K562 (cell line): ENCODE measurements at regions not wholly inside any gene's neighbourhood (a gene's known extent, or its start where the extent isn't known, plus 50 kb on each side); places are given as distances from the start of the nearest gene placed in this dataset.

Experiments used
- ATAC-seq: fragments of 200-7000 bp; cut with Tn5 transposase; 3 replicates; pipeline ENCODE4 v1.9.1; 2020; ENCODE audit warnings: moderate library complexity
- BruUV-seq: library from RNA; stranded (reverse); fragments of 400-500 nt; replicated peaks from 2 replicates; lab custom pipeline; 2021; lab: Mats Ljungman, UMichigan
- CTCF ChIA-PET: fragments of 300-600 bp; formaldehyde crosslinking; extraction: SDS; loops from one replicate; lab custom pipeline; 2021; ENCODE audit warnings: low intra/inter-chr PET ratio; lab: Yijun Ruan, JAX
- POLR2A ChIA-PET: fragments of 300-600, 350-650 bp; sonication (Branson Sonifier 250); formaldehyde crosslinking; extraction: SDS; loops from one replicate; lab custom pipeline; 2021; ENCODE audit warnings: antibody characterized with exemption, inconsistent platforms; lab: Yijun Ruan, JAX
- DNase-seq, 4 experiments: peaks; one replicate each; pipeline versions ENCODE4 v3.0.0 to v3.0.0-alpha.2; 2011 to 2018; ENCODE audit warnings: low spot score in 3 of 4, mixed read lengths in 3 of 4; ENCODE audit errors: extremely low read depth in 1 of 4
- FAIRE-seq: peaks from 2 replicates; lab custom pipeline; 2011; peaks lifted over from hg19 to GRCh38; lab: Jason Lieb, UNC
- H2AFZ ChIP-seq: 2 replicates; pipeline ENCODE4 v1.6.0; 2011; ENCODE audit warnings: low read depth, low read length, control low read depth, inconsistent platforms
- H3K27ac ChIP-seq: fragments of 200-600 bp; 3 replicates; pipeline ENCODE4 v1.8.0; 2011; ENCODE audit warnings: low read depth, mild to moderate bottlenecking, control low read depth, inconsistent platforms, low read length, moderate library complexity, mixed read lengths; ENCODE audit errors: extremely low read depth
- H3K27me3 ChIP-seq, 2 experiments: fragments of 300-600 bp in 1 of 2; 2 replicates in 1 of 2; 3 replicates in 1 of 2; pipeline versions ENCODE4 v1.6.0 to v1.8.0; 2011; ENCODE audit warnings: inconsistent platforms in 2 of 2, low read length in 2 of 2, mild to moderate bottlenecking in 1 of 2, mixed read lengths in 1 of 2, moderate library complexity in 1 of 2; ENCODE audit not compliant: control insufficient read depth in 2 of 2, insufficient read depth in 2 of 2
- H3K36me3 ChIP-seq: fragments of 300-600 bp; 3 replicates; pipeline ENCODE4 v1.8.0; 2011; ENCODE audit warnings: mild to moderate bottlenecking, low read length, inconsistent platforms; ENCODE audit not compliant: control insufficient read depth, insufficient read depth
- H3K4me1 ChIP-seq, 2 experiments: fragments of 200-600 bp in 1 of 2; replicated peaks in 1 of 2; 2 replicates in 1 of 2; 3 replicates in 1 of 2; pipeline versions ENCODE4 v1.5.1 to v1.8.0; 2011; ENCODE audit warnings: inconsistent platforms in 2 of 2, low read length in 2 of 2, mild to moderate bottlenecking in 1 of 2, mixed read lengths in 1 of 2, moderate library complexity in 1 of 2; ENCODE audit not compliant: control insufficient read depth in 2 of 2, insufficient read depth in 2 of 2
- H3K4me2 ChIP-seq: 2 replicates; pipeline ENCODE4 v1.6.1; 2011; ENCODE audit warnings: low read length, control low read depth, inconsistent platforms, mixed read lengths; ENCODE audit not compliant: insufficient read depth
- H3K4me3 ChIP-seq: fragments of 200-600 bp; sonication (generic), shearing (Covaris generic); 2 replicates; pipeline ENCODE4 v1.5.1; 2016; ENCODE audit warnings: control low read depth, inconsistent platforms
- H3K79me2 ChIP-seq: fragments of 200-600 bp; 3 replicates; pipeline ENCODE4 v1.8.0; 2011; ENCODE audit warnings: low read length, inconsistent platforms; ENCODE audit not compliant: control insufficient read depth, insufficient read depth
- H3K9ac ChIP-seq, 2 experiments: 2 replicates each; pipeline versions ENCODE4 v1.6.0 to v1.6.1; 2011; ENCODE audit warnings: low read depth in 2 of 2, low read length in 2 of 2, control low read depth in 1 of 2, inconsistent platforms in 1 of 2, mild to moderate bottlenecking in 1 of 2, mixed read lengths in 1 of 2; ENCODE audit not compliant: insufficient read depth in 1 of 2
- H3K9me1 ChIP-seq: one replicate; pipeline ENCODE4 v1.6.0; 2011; ENCODE audit warnings: inconsistent platforms, mild to moderate bottlenecking, low read length, moderate library complexity; ENCODE audit not compliant: control insufficient read depth, insufficient read depth
- H3K9me3 ChIP-seq: replicated peaks from 2 replicates; pipeline ENCODE4 v1.5.1; 2011; ENCODE audit warnings: low read depth, low read length, inconsistent platforms; ENCODE audit not compliant: control insufficient read depth, insufficient read depth
- H4K20me1 ChIP-seq: replicated peaks from 2 replicates; pipeline ENCODE4 v1.6.1; 2011; ENCODE audit warnings: low read length, inconsistent platforms, mixed read lengths; ENCODE audit not compliant: control insufficient read depth, insufficient read depth
- ATF1 ChIP-seq, 2 experiments: fragments of 450-650 bp in 1 of 2; IDR thresholded peaks; 2 replicates each; pipeline ENCODE4 v1.6.1; 2016; ENCODE audit warnings: missing compliant biosample characterization in 1 of 2, missing genetic modification characterization in 1 of 2
- ATF3 ChIP-seq, 2 experiments: fragments of 450-650 bp in 1 of 2; sonication (generic) in 1 of 2; formaldehyde crosslinking in 1 of 2; IDR thresholded peaks in 1 of 2; conservative IDR thresholded peaks in 1 of 2; 2 replicates each; pipeline versions ENCODE4 v1.6.1 to v1.8.1; 2016 to 2023; ENCODE audit warnings: mild to moderate bottlenecking in 2 of 2, moderate library complexity in 2 of 2, inconsistent platforms in 1 of 2, missing genetic modification reagents in 1 of 2
- ATF7 ChIP-seq: fragments of 450-650 bp; IDR thresholded peaks from 2 replicates; pipeline ENCODE4 v1.7.1; 2014; ENCODE audit warnings: mild to moderate bottlenecking, moderate library complexity
- MCM5 ChIP-seq: fragments of 450-650 bp; IDR thresholded peaks from 2 replicates; pipeline ENCODE4 v1.6.1; 2016; ENCODE audit warnings: low read depth
- NFIX ChIP-seq: fragments of 250-450 bp; sonication (Bioruptor Pico); IDR thresholded peaks from 2 replicates; pipeline ENCODE4 v1.4.0; 2020; ENCODE audit warnings: low read depth, mild to moderate bottlenecking, moderate library complexity
- NONO ChIP-seq, 2 experiments: fragments of 200-400 bp in 1 of 2; fragments of 450-650 bp in 1 of 2; formaldehyde crosslinking in 1 of 2; IDR thresholded peaks; 2 replicates each; pipeline ENCODE4 v1.6.1; 2017; ENCODE audit warnings: low read depth in 2 of 2, mild to moderate bottlenecking in 2 of 2, moderate library complexity in 2 of 2, low read length in 1 of 2
- RNF2 ChIP-seq: sonication (generic); IDR thresholded peaks from 2 replicates; pipeline ENCODE4 v1.6.1; 2016
- TARDBP ChIP-seq: fragments of 450-650 bp; IDR thresholded peaks from 2 replicates; pipeline ENCODE4 v1.6.1; 2016
- TFAM ChIP-seq: fragments of 250-450 bp; sonication (Bioruptor Pico); conservative IDR thresholded peaks from 2 replicates; pipeline ENCODE4 v1.5.0; 2021; ENCODE audit warnings: mild to moderate bottlenecking, moderate library complexity
- THAP7 ChIP-seq: fragments of 250-450 bp; sonication (Bioruptor Pico); IDR thresholded peaks from 2 replicates; pipeline ENCODE4 v1.5.0; 2021
- ZC3H11A ChIP-seq: IDR thresholded peaks from 2 replicates; pipeline ENCODE4 v1.6.1; 2012; ENCODE audit warnings: low read depth, low read length, improper control_type of control experiment
- ZFX ChIP-seq: sonication (generic); formaldehyde crosslinking; IDR thresholded peaks from 2 replicates; pipeline ENCODE4 v1.8.0; 2022; ENCODE audit warnings: mild to moderate bottlenecking, missing genetic modification reagents, moderate library complexity
- WGBS: fragments of 100-300 bp; shearing (Covaris generic); methylation state at CpG from one replicate; pipeline ENCODE4 v1.1.6; 2016; ENCODE audit warnings: low coverage, mixed read lengths; ENCODE audit not compliant: insufficient coverage; ENCODE audit errors: missing lambda C conversion rate; 5-methylcytosine and 5-hydroxymethylcytosine counted together
- in situ Hi-C: fragments of 300-500 bp; cut with MboI; formaldehyde crosslinking; loops from 4 replicates; pipeline ENCODE4 v1.15.0; 2018; ENCODE audit warnings: inconsistent platforms, mixed read lengths
- intact Hi-C: fragments of 100-400 bp; cut with micrococcal nuclease; formaldehyde crosslinking; loops from 2 replicates; pipeline ENCODE4 v1.14.2; 2022

GRCh38 chr12:83865431-83865830 lies 1047.2 kb downstream of the SLC6A15 start:
- TF ChIP-seq ATF7 (no peak), MCM5 (no peak), NFIX (no peak), ATF3 (IDR thresholded peaks at IDR 0.05) (no peak), ATF3 (CRISPR knock-in tag; conservative IDR thresholded peaks at IDR 0.05) (no peak), ATF1 (CRISPR knock-in tag; IDR thresholded peaks at IDR 0.05) (no peak), ATF1 (tag; IDR thresholded peaks at IDR 0.05) (no peak)
- Histone ChIP-seq H3K4me2 (no peak overlapping the region), H3K27ac (no peak overlapping the region), H2AFZ (no peak overlapping the region), H3K9me1 (no peaks in the 10 kb centered on the region), H3K79me2 (no peaks in the 10 kb centered on the region), H3K4me1 (no peaks in the 10 kb centered on the region), H3K36me3 (no peaks in the 10 kb centered on the region), H3K9me3 (no peaks in the 10 kb centered on the region), H3K9ac (no peak overlapping the region), H3K27me3 (no peaks in the 10 kb centered on the region), H3K4me3 (no peak overlapping the region), H4K20me1 (no peaks in the 10 kb centered on the region)
- ChIA-PET POLR2A (no interaction called here), CTCF (no interaction called here)
- 5% methylated on average over 1 of the region's 1 CpG for WGBS
- DNase-seq = no peak
- no TSS peak for BruUV-seq
- intact Hi-C loops (no loop called here), in situ Hi-C loops (no loop called here)
- FAIRE-seq = no peak
- no peak for ATAC-seq

GRCh38 chr12:83864054-83864453 lies 1048.5 kb downstream of the SLC6A15 start:
- Histone ChIP-seq H3K36me3 (no peaks in the 10 kb centered on the region), H3K27ac (no peak overlapping the region), H3K9ac (no peak overlapping the region), H2AFZ (no peak overlapping the region), H4K20me1 (no peaks in the 10 kb centered on the region), H3K27me3 (no peaks in the 10 kb centered on the region), H3K9me1 (no peaks in the 10 kb centered on the region), H3K4me3 (no peak overlapping the region), H3K79me2 (no peaks in the 10 kb centered on the region), H3K9me3 (no peaks in the 10 kb centered on the region), H3K4me2 (no peak overlapping the region), H3K4me1 (no peaks in the 10 kb centered on the region)
- ATAC-seq (no peak), DNase-seq (no peak), FAIRE-seq (no peak)
- ChIA-PET CTCF (no interaction called here), POLR2A (no interaction called here)
- intact Hi-C loops (no loop called here), in situ Hi-C loops (no loop called here)
- no peak for TF ChIP-seq NONO (IDR thresholded peaks at IDR 0.05; ENCODE audit: low read depth in 2 of 2, low read length in 1 of 2)
- no peak for TF ChIP-seq TFAM (CRISPR knock-in tag)
- TF ChIP-seq RNF2 = no peak
- no peak for TF ChIP-seq THAP7 (CRISPR knock-in tag)
- TF ChIP-seq TARDBP = no peak
- no peak for TF ChIP-seq ZFX (CRISPR knock-in tag)
- no peak for TF ChIP-seq NFIX
- TF ChIP-seq ZC3H11A = no peak
- BruUV-seq = no TSS peak
- 0% methylated on average over 2 of the region's 2 CpGs for WGBS
